GM13976 (cell line): ENCODE measurements at regions not wholly inside any gene's neighbourhood (a gene's known extent, or its start where the extent isn't known, plus 50 kb on each side); places are given as distances from the start of the nearest gene placed in this dataset.

Source experiments
- DNase-seq: peaks from one replicate; pipeline ENCODE4 v3.0.0; 2012; ENCODE audit warnings: low spot score
- CTCF ChIP-seq: IDR thresholded peaks from 2 replicates; pipeline ENCODE4 v1.5.1; 2012; ENCODE audit warnings: borderline replicate concordance, mild to moderate bottlenecking; ENCODE audit not compliant: insufficient read depth; ENCODE audit errors: extremely low read depth, missing control alignments, control extremely low read depth
- in situ Hi-C: fragments of 300-500 bp; cut with MboI; formaldehyde crosslinking; loops from one replicate; pipeline ENCODE4 v1.12.0; 2022; ENCODE audit warnings: low sequenced_read_pairs, mixed read lengths, inconsistent platforms; ENCODE audit not compliant: unreplicated experiment

GRCh38 chr3:194072097-194072428, 63.9 kb upstream of the HES1 start:
- no peak for DNase-seq
- no peak for TF ChIP-seq CTCF
- in situ Hi-C loops = no loop called here

- in situ Hi-C loops = no loop called here
- TF ChIP-seq CTCF = no peak
- no peak for DNase-seq
These were observed 63.2 kb upstream of the HES1 start for GRCh38 chr3:194072691-194073279.

GRCh38 chr3:194073926-194074325, 62.0 kb upstream of the HES1 start:
- no peak for DNase-seq
- in situ Hi-C loops = no loop called here
- TF ChIP-seq CTCF = no peak

- TF ChIP-seq CTCF = no peak
- in situ Hi-C loops = no loop called here
- no peak for DNase-seq
These were observed 60.8 kb upstream of the HES1 start for GRCh38 chr3:194075088-194075615.

GRCh38 chr3:194075802-194076460, 60.0 kb upstream of the HES1 start:
- no peak for DNase-seq
- TF ChIP-seq CTCF = no peak
- in situ Hi-C loops = no loop called here

- DNase-seq = no peak
- in situ Hi-C loops = no loop called here
- TF ChIP-seq CTCF = no peak
These were observed 59.5 kb upstream of the HES1 start for GRCh38 chr3:194076475-194076874.
